H1 (cell line): ENCODE measurements at regions not wholly inside any gene's neighbourhood (a gene's known extent, or its start where the extent isn't known, plus 50 kb on each side); places are given as distances from the start of the nearest gene placed in this dataset.

Experiments used
- CTCF ChIA-PET: fragments of 300-600 bp; sonication (Branson Sonifier 250); formaldehyde crosslinking; loops from one replicate; lab custom pipeline; 2021; ENCODE audit not compliant: partially characterized antibody; lab: Charles Lee
- POLR2A ChIA-PET: fragments of 300-600 bp; sonication (Branson Sonifier 250); formaldehyde crosslinking; loops from one replicate; lab custom pipeline; 2021; ENCODE audit warnings: inconsistent platforms; ENCODE audit not compliant: partially characterized antibody; lab: Charles Lee
- DNase-seq, 2 experiments: peaks; one replicate each; pipeline versions ENCODE4 v3.0.0 to v3.0.0-alpha.2; 2010 to 2022; ENCODE audit warnings: low spot score in 2 of 2, low read depth in 1 of 2, mixed read lengths in 1 of 2
- FAIRE-seq: peaks from 2 replicates; lab custom pipeline; 2011; peaks lifted over from hg19 to GRCh38; lab: Jason Lieb, UNC
- H2AFZ ChIP-seq: 2 replicates; pipeline ENCODE4 v1.8.1; 2012; ENCODE audit warnings: low read length, inconsistent platforms
- H2AK5ac ChIP-seq: 2 replicates; pipeline ENCODE4 v1.6.1; 2013; ENCODE audit warnings: low read depth, low read length
- H2BK120ac ChIP-seq: replicated peaks from 2 replicates; pipeline ENCODE3; 2013; ENCODE audit warnings: low read depth, low read length, inconsistent platforms
- H2BK12ac ChIP-seq: 2 replicates; pipeline ENCODE4 v1.6.1; 2013; ENCODE audit warnings: low read depth, low read length
- H2BK15ac ChIP-seq: 2 replicates; pipeline ENCODE4 v1.6.1; 2013; ENCODE audit warnings: low read length
- H2BK20ac ChIP-seq: 2 replicates; pipeline ENCODE4 v1.6.1; 2013; ENCODE audit warnings: low read length
- H2BK5ac ChIP-seq: 2 replicates; pipeline ENCODE4 v1.6.1; 2013; ENCODE audit warnings: low read depth, low read length
- H3K14ac ChIP-seq: 2 replicates; pipeline ENCODE4 v1.6.1; 2013; ENCODE audit warnings: inconsistent platforms; ENCODE audit not compliant: insufficient read length
- H3K18ac ChIP-seq: 2 replicates; pipeline ENCODE4 v1.6.1; 2013; ENCODE audit warnings: low read length; ENCODE audit errors: extremely low read depth
- H3K23ac ChIP-seq: 2 replicates; pipeline ENCODE4 v1.6.1; 2013; ENCODE audit warnings: inconsistent platforms; ENCODE audit not compliant: insufficient read length
- H3K23me2 ChIP-seq: 2 replicates; pipeline ENCODE4 v1.6.1; 2013; ENCODE audit warnings: low read depth, low read length
- H3K27ac ChIP-seq: 2 replicates; pipeline ENCODE4 v1.6.1; 2011; ENCODE audit warnings: low read depth, low read length, inconsistent platforms
- H3K27me3 ChIP-seq, 4 experiments: replicated peaks in 1 of 4; 1 replicate in 1 of 4; 2 replicates in 3 of 4; pipeline versions ENCODE4 v1.6.1 to v1.8.1; 2011 to 2013; ENCODE audit warnings: low read length in 3 of 4, mild to moderate bottlenecking in 3 of 4, inconsistent platforms in 2 of 4, mixed read lengths in 2 of 4, moderate library complexity in 1 of 4; ENCODE audit not compliant: control insufficient read depth in 3 of 4, insufficient read depth in 3 of 4; ENCODE audit errors: extremely low read depth in 1 of 4
- H3K36me3 ChIP-seq, 4 experiments: 2 replicates each; pipeline versions ENCODE4 v1.6.1 to v1.8.1; 2011 to 2013; ENCODE audit warnings: mild to moderate bottlenecking in 4 of 4, low read length in 3 of 4, moderate library complexity in 2 of 4, control low read depth in 1 of 4, inconsistent platforms in 1 of 4; ENCODE audit not compliant: insufficient read depth in 4 of 4, control insufficient read depth in 2 of 4
- H3K4ac ChIP-seq: replicated peaks from 2 replicates; pipeline ENCODE3; 2013; ENCODE audit warnings: low read length, low read depth, mixed read lengths, inconsistent platforms; ENCODE audit not compliant: insufficient read length
- H3K4me1 ChIP-seq, 4 experiments: replicated peaks in 1 of 4; 1 replicate in 1 of 4; 2 replicates in 3 of 4; pipeline versions ENCODE4 v1.6.1 to v1.8.1; 2011 to 2013; ENCODE audit warnings: low read length in 3 of 4, inconsistent platforms in 2 of 4, mixed read lengths in 1 of 4; ENCODE audit not compliant: insufficient read depth in 4 of 4, control insufficient read depth in 3 of 4
- H3K4me2 ChIP-seq, 2 experiments: 2 replicates each; pipeline versions ENCODE4 v1.6.1 to v1.8.1; 2011 to 2013; ENCODE audit warnings: low read depth in 2 of 2, low read length in 2 of 2, control low read depth in 1 of 2, inconsistent platforms in 1 of 2, mild to moderate bottlenecking in 1 of 2; ENCODE audit not compliant: insufficient read depth in 1 of 2
- H3K4me3 ChIP-seq, 4 experiments: fragments of 200-600, 300-600 bp in 1 of 4; sonication (generic), shearing (Covaris generic), sonication (Bioruptor Twin) in 1 of 4; 2 replicates each; pipeline versions ENCODE4 v1.5.1 to v1.8.1; 2011 to 2016; ENCODE audit warnings: low read length in 4 of 4, low read depth in 3 of 4, control low read depth in 2 of 4, inconsistent platforms in 2 of 4, mild to moderate bottlenecking in 2 of 4, mixed read lengths in 1 of 4, moderate library complexity in 1 of 4; ENCODE audit not compliant: insufficient read depth in 2 of 4; ENCODE audit errors: extremely low read depth in 1 of 4
- H3K56ac ChIP-seq: replicated peaks from 2 replicates; pipeline ENCODE3; 2013; ENCODE audit warnings: low read depth, mild to moderate bottlenecking, mixed read lengths, low read length, inconsistent platforms; ENCODE audit not compliant: insufficient read length
- H3K79me1 ChIP-seq: 2 replicates; pipeline ENCODE4 v1.6.1; 2013; ENCODE audit warnings: low read depth, low read length, control low read depth
- H3K79me2 ChIP-seq, 2 experiments: 2 replicates each; pipeline versions ENCODE4 v1.6.1 to v1.8.1; 2012 to 2013; ENCODE audit warnings: low read length in 2 of 2, mild to moderate bottlenecking in 2 of 2, inconsistent platforms in 1 of 2; ENCODE audit not compliant: insufficient read depth in 2 of 2, control insufficient read depth in 1 of 2
- H3K9ac ChIP-seq, 4 experiments: replicated peaks in 1 of 4; 1 replicate in 1 of 4; 2 replicates in 3 of 4; pipeline versions ENCODE4 v1.6.1 to v1.8.1; 2011 to 2013; ENCODE audit warnings: low read depth in 3 of 4, low read length in 3 of 4, control low read depth in 2 of 4, mild to moderate bottlenecking in 2 of 4, moderate library complexity in 2 of 4, inconsistent platforms in 1 of 4; ENCODE audit errors: extremely low read depth in 1 of 4
- H3K9me3 ChIP-seq, 2 experiments: 2 replicates each; pipeline versions ENCODE4 v1.6.1 to v1.8.1; 2012 to 2013; ENCODE audit warnings: mild to moderate bottlenecking in 2 of 2, moderate library complexity in 2 of 2, control low read depth in 1 of 2, inconsistent platforms in 1 of 2, low read depth in 1 of 2, low read length in 1 of 2, mixed read lengths in 1 of 2; ENCODE audit not compliant: insufficient read depth in 2 of 2
- H4K20me1 ChIP-seq, 2 experiments: replicated peaks in 1 of 2; 2 replicates each; pipeline versions ENCODE3 to v1.8.1; 2011 to 2013; ENCODE audit warnings: inconsistent platforms in 2 of 2, low read length in 2 of 2, mild to moderate bottlenecking in 1 of 2; ENCODE audit not compliant: insufficient read depth in 2 of 2, control insufficient read depth in 1 of 2
- H4K5ac ChIP-seq: 2 replicates; pipeline ENCODE4 v1.6.1; 2013; ENCODE audit warnings: low read length, low read depth, mixed read lengths, inconsistent platforms; ENCODE audit not compliant: insufficient read length
- H4K8ac ChIP-seq: 2 replicates; pipeline ENCODE4 v1.8.0; 2013; ENCODE audit warnings: mild to moderate bottlenecking, moderate library complexity, low read length, inconsistent platforms; ENCODE audit not compliant: insufficient read depth; ENCODE audit errors: extremely low read depth
- H4K91ac ChIP-seq: replicated peaks from 2 replicates; pipeline ENCODE3; 2013; ENCODE audit warnings: low read length, mixed read lengths, inconsistent platforms; ENCODE audit not compliant: insufficient read length
- POU5F1 ChIP-seq: IDR thresholded peaks from 2 replicates; pipeline ENCODE4 v1.6.1; 2011; ENCODE audit warnings: low read depth, mild to moderate bottlenecking, low read length, moderate library complexity
- WGBS, 2 experiments: shearing (Covaris generic) in 1 of 2; methylation state at CpG; one replicate each; pipeline versions ENCODE4 v1.1.6 to v1.1.7; 2013 to 2015; ENCODE audit warnings: low lambda C conversion rate in 2 of 2, mixed read lengths in 2 of 2, inconsistent platforms in 1 of 2, low coverage in 1 of 2, missing lambda C conversion rate in 1 of 2; ENCODE audit not compliant: insufficient replicate concordance in 2 of 2, insufficient coverage in 1 of 2, insufficient read length in 1 of 2; ENCODE audit errors: extremely low coverage in 1 of 2, missing lambda C conversion rate in 1 of 2; 5-methylcytosine and 5-hydroxymethylcytosine counted together

- Histone ChIP-seq H3K9ac (no peak overlapping the region), H3K18ac (no peak overlapping the region), H3K79me2 (no peaks in the 10 kb centered on the region), H3K9me3 (no peaks in the 10 kb centered on the region), H2AK5ac (no peak overlapping the region), H2BK12ac (no peak overlapping the region), H3K56ac (no peak overlapping the region), H3K27me3 (no peaks in the 10 kb centered on the region; a peak in 1 of 7 replicates), H3K14ac (no peak overlapping the region), H3K79me1 (no peaks in the 10 kb centered on the region), H3K27ac (no peak overlapping the region), H2BK120ac (no peak overlapping the region), H4K91ac (no peak overlapping the region), H4K20me1 (no peaks in the 10 kb centered on the region), H3K23ac (no peak overlapping the region), H3K4me2 (no peak overlapping the region), H2BK20ac (no peak overlapping the region), H3K4me1 (no peaks in the 10 kb centered on the region; a peak in 1 of 7 replicates), H3K23me2 (no peaks in the 10 kb centered on the region), H2BK15ac (no peak overlapping the region), H2BK5ac (no peak overlapping the region), H3K36me3 (no peaks in the 10 kb centered on the region), H3K4me3 (no peak overlapping the region), H4K8ac (no peak overlapping the region), H4K5ac (no peak overlapping the region), H3K4ac (no peak overlapping the region), H2AFZ (no peak overlapping the region)
- FAIRE-seq (no peak), DNase-seq (no peak)
- CTCF ChIA-PET = interaction anchor here (0.6 to 1.1 kb wide), 2 partner anchors 38 to 467 kb away, joined by 3 to 4 read pairs; no protein-coding TSS in a partner anchor
- POLR2A ChIA-PET = no interaction called here
- WGBS, 2 experiments = 88% methylated on average over 3 of the region's 3 CpGs; no CpG with 5 or more reads in 1 of the 2 experiments
- TF ChIP-seq POU5F1 = no peak
- TF ChIP-seq, all 59 proteins: peak for 0
Measured at GRCh38 chr14:87109271-87109670, 883.7 kb downstream of the GALC start.
